ENCODE measurements at regions not wholly inside any gene's neighbourhood (a gene's known extent, or its start where the extent isn't known, plus 50 kb on each side); places are given as distances from the start of the nearest gene placed in this dataset.
"Not testable (repeated sequence)": the region's sequence is repeated elsewhere in the genome, so short reads cannot be mapped to it uniquely, and the experiment has no call there.

DNA sequence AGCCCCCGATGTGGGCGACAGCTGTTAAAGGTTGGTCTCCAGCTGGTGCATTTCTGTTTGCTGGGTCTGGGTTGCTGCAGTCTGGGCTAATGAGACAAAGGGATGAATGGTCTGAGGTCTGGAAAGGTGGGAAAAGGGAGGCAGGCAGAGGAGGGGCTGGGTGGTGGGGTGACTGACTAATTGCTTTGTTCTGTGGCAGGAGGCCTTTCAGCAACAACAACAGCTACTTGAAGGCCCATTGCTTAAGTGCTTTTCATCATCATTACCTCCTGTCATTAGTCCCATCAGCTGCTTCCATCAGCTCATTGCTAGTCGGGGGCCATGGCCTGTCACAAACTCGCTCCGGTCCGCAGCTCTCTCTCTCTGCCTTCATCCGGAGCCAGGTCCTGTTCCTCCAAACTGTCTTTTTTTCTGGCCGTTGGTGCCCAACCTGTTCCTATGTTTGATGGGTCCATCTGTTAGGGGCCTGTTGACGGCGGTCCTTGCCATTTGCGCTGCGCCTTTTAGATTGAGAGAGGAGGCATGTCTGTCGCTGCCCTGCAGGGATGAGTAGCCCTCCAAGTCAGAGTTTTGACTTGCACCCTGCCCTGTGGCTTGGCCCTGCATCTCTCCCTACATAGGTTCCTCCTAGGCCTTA lies 105.6 kb upstream of the PLXNA2 start:
- no peak for DNase-seq
- Mint-ChIP-seq H3K9me3 (no peaks in the 10 kb centered on the region), H3K36me3 (ENCODE audit: low read depth) (no peaks in the 10 kb centered on the region), H3K27me3 (ENCODE audit: insufficient read depth) (no peaks in the 10 kb centered on the region; the same call in 1 of the 2 replicates), H3K4me1 (ENCODE audit: low read depth) (no peaks in the 10 kb centered on the region), H3K27ac (no peak overlapping the region), H3K4me3 (no peak overlapping the region)
- TF ChIP-seq, protein P1, sequence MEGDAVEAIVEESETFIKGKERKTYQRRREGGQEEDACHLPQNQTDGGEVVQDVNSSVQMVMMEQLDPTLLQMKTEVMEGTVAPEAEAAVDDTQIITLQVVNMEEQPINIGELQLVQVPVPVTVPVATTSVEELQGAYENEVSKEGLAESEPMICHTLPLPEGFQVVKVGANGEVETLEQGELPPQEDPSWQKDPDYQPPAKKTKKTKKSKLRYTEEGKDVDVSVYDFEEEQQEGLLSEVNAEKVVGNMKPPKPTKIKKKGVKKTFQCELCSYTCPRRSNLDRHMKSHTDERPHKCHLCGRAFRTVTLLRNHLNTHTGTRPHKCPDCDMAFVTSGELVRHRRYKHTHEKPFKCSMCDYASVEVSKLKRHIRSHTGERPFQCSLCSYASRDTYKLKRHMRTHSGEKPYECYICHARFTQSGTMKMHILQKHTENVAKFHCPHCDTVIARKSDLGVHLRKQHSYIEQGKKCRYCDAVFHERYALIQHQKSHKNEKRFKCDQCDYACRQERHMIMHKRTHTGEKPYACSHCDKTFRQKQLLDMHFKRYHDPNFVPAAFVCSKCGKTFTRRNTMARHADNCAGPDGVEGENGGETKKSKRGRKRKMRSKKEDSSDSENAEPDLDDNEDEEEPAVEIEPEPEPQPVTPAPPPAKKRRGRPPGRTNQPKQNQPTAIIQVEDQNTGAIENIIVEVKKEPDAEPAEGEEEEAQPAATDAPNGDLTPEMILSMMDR (IDR thresholded peaks at IDR 0.05), result no peak

DNA sequence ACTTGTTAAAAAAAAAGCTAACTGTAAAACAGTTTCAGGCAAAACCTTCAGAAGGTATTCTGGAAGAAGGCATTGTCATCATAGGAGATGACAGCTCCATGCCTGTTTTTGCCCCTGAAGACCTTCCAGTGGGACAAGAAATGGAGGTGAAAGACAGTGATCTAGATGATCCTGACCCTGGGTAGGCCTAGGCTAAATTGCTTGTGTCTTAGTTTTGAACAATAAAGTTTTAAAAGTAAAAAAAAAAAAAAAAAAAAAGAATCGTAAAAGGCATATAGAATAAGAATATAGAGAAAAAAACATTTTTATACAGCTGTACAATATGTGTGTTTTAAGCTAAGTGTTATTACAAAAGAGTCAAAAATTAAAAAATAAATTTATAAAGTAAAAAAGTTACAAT lies 106.6 kb upstream of the PLXNA2 start:
- Mint-ChIP-seq H3K9me3 (0 out of 2 replicates have a peak, but pooled peaks cover 3% of the 10 kb centered on the region), H3K4me3 (no peak overlapping the region), H3K36me3 (ENCODE audit: low read depth) (no peaks in the 10 kb centered on the region), H3K27ac (no peak overlapping the region), H3K27me3 (ENCODE audit: insufficient read depth) (peaks cover under 1% of the 10 kb centered on the region; the same call in 1 of the 2 replicates), H3K4me1 (ENCODE audit: low read depth) (no peaks in the 10 kb centered on the region)
- TF ChIP-seq, protein P1 (IDR thresholded peaks at IDR 0.05), result no peak
- no peak for DNase-seq

DNA sequence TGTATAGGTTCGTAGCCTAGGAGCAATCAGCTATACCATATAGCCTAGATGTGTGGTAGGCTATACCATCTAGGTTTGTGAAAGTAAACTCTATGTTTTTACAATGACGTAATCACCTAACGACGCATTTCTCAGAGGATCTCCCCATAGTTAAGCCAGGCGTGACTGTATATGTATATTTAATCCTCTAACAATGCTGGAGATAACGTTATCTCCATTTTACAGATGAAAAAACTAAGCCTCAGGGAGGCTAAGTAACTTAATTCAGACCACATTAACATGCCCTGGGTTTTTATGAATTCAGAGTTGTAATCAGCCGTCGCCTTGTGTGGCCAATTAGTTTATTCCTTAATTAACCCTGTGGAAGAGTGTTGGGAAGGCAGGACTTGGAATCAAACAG lies 107.7 kb upstream of the PLXNA2 start:
- no peak for DNase-seq
- TF ChIP-seq, protein P1 (IDR thresholded peaks at IDR 0.05), result no peak
- 0 out of 2 replicates have a peak, but pooled peaks cover 3% of the 10 kb centered on the region for H3K9me3 Mint-ChIP-seq
- no peaks in the 10 kb centered on the region for H3K36me3 Mint-ChIP-seq (ENCODE audit: low read depth)
- H3K4me3 Mint-ChIP-seq, result no peak overlapping the region
- H3K4me1 Mint-ChIP-seq (ENCODE audit: low read depth), result no peaks in the 10 kb centered on the region
- H3K27me3 Mint-ChIP-seq (ENCODE audit: insufficient read depth), result peaks cover 1% of the 10 kb centered on the region; the same call in 1 of the 2 replicates
- no peak overlapping the region for H3K27ac Mint-ChIP-seq

DNA sequence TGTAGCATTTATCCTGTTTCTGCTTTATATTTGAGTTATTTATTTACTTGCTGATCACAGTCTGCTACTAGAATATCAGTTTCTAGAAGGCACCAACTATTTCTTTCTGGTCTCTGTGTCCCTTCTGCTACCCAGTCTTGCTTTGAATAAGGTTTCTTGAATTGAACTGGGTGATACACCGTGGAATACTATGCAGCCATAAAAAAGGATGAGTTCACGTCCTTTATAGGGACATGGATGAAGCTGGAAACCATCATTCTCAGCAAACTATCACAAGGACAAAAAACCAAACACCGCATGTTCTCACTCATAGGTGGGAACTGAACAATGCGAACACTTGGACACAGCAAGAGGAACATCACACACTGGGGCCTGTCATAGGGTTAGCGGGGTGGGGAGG lies 109.6 kb upstream of the PLXNA2 start:
- H3K27ac Mint-ChIP-seq; H3K27me3 Mint-ChIP-seq (ENCODE audit: insufficient read depth); H3K36me3 Mint-ChIP-seq (ENCODE audit: low read depth); H3K4me1 Mint-ChIP-seq (ENCODE audit: low read depth); H3K9me3 Mint-ChIP-seq; DNase-seq; H3K4me3 Mint-ChIP-seq: not testable (repeated sequence)

DNA sequence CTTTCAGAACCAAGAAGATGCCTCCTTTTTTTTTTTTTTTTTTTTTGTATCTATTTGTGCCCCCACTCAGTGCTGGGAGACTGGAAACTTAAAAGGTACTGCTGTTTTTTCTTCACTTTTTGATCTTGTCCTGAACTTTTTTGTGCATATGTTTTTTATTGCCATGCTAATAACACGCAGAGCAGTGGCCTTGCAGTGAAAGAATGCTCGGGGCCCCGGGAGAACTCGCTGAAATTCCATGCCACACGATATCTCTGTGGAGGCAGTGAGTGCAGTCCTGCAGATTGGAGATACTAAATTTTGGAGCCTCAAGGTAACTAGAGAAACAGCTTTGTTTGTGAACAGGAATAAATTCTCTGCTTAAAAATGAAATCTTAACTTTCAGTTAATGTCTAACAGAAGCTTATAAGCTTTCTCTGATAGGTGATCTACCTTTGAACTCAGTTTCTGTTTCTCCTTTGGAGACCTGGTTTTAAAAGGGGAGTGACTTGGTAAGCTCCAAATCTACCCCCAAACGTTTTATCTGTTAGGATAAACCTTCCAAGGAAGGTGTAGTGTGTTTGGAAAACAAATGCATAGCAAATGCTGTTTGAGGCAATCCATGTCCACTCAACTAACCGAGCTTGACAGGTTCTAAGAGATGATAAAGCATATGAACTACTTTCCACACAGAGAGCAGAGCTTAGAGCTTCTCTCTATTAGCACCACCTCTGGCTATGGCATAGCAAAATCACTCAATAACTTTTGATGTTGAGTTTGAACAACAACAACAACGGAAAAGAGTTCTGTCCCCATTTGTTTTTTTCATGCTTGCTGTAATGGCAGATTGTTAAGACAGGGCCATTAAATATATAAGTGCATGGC lies 113.7 kb upstream of the PLXNA2 start:
- Mint-ChIP-seq H3K27ac (no peak overlapping the region), H3K4me1 (ENCODE audit: low read depth) (no peaks in the 10 kb centered on the region), H3K9me3 (0 out of 2 replicates have a peak, but pooled peaks cover 3% of the 10 kb centered on the region), H3K27me3 (ENCODE audit: insufficient read depth) (peaks cover 1% of the 10 kb centered on the region; the same call in 1 of the 2 replicates), H3K4me3 (no peak overlapping the region), H3K36me3 (ENCODE audit: low read depth) (no peaks in the 10 kb centered on the region)
- TF ChIP-seq, protein P1 (IDR thresholded peaks at IDR 0.05), result no peak
- no peak for DNase-seq

DNA sequence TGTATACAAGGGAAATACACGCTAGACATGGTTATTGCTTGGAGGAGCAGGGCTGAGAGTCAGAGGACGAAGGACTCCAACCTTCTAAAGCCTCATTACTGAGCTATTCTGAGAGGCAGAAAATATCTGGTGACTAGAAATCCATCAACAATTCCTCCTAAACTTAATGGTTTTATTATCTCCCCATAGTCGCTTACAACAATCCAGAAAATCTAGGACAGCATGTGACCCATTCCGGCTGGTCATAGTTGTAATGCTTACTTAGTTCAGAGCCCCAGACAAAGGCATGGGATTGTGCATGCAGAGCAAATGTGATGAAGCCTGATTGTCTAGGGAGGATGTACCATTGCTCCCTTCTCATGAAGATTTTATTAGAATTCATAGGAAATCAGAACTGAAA lies 114.5 kb upstream of the PLXNA2 start:
- peaks cover 1% of the 10 kb centered on the region; the same call in 1 of the 2 replicates for H3K27me3 Mint-ChIP-seq (ENCODE audit: insufficient read depth)
- 0 out of 2 replicates have a peak, but pooled peaks cover 3% of the 10 kb centered on the region for H3K9me3 Mint-ChIP-seq
- H3K27ac Mint-ChIP-seq, result no peak overlapping the region
- H3K4me1 Mint-ChIP-seq (ENCODE audit: low read depth), result no peaks in the 10 kb centered on the region
- TF ChIP-seq, protein P1 (IDR thresholded peaks at IDR 0.05), result no peak
- DNase-seq, result no peak
- H3K4me3 Mint-ChIP-seq, result no peak overlapping the region
- no peaks in the 10 kb centered on the region for H3K36me3 Mint-ChIP-seq (ENCODE audit: low read depth)

Data from HFFc6 (cell line).